ENCODE measurements at regions not wholly inside any gene's neighbourhood (a gene's known extent, or its start where the extent isn't known, plus 50 kb on each side); places are given as distances from the start of the nearest gene placed in this dataset.
A peak's percentile ranks its signal among the peaks of the same experiment; 100 is the strongest.

GRCh38 chr4:85406185-85406584 lies 68.8 kb upstream of the ARHGAP24 start:
- DNase-seq: no peak

GRCh38 chr4:85407546-85407945 lies 67.4 kb upstream of the ARHGAP24 start:
- no peak for DNase-seq

GRCh38 chr4:85408301-85408700 lies 66.6 kb upstream of the ARHGAP24 start:
- DNase-seq: no peak

- no peak for DNase-seq
Measured at GRCh38 chr4:85409251-85409650, 65.7 kb upstream of the ARHGAP24 start.

- no peak for DNase-seq
Measured at GRCh38 chr4:85411386-85411785, 63.6 kb upstream of the ARHGAP24 start.

- no peak for DNase-seq
Measured at GRCh38 chr4:85414972-85415371, 60.0 kb upstream of the ARHGAP24 start.

- DNase-seq: no peak
Measured at GRCh38 chr4:85416094-85416493, 58.9 kb upstream of the ARHGAP24 start.

GRCh38 chr4:85419103-85419502 lies 55.8 kb upstream of the ARHGAP24 start:
- DNase-seq: peak; percentile 12

- DNase-seq: no peak
Measured at GRCh38 chr4:85420831-85421230, 54.1 kb upstream of the ARHGAP24 start.

- DNase-seq: no peak
Measured at GRCh38 chr4:85423431-85423830, 51.5 kb upstream of the ARHGAP24 start.
